Activated B cell treated with CpG ODN at 0.5 μM for 24 hours (primary cell): ENCODE measurements at regions not wholly inside any gene's neighbourhood (a gene's known extent, or its start where the extent isn't known, plus 50 kb on each side); places are given as distances from the start of the nearest gene placed in this dataset.

ENCODE experiments used
- ATAC-seq: fragments of 200-7000 bp; cut with Tn5 transposase; one replicate; pipeline ENCODE4 v1.10.0; 2021; ENCODE audit warnings: low read depth, mild to moderate bottlenecking, moderate library complexity
- CTCF ChIA-PET: fragments of 350-600 bp; sonication (Branson Sonifier 250); formaldehyde crosslinking; loops from one replicate; lab custom pipeline; 2021; ENCODE audit warnings: antibody characterized with exemption; lab: Charles Lee
- POLR2A ChIA-PET: fragments of 350-600 bp; sonication (Branson Sonifier 250); formaldehyde crosslinking; loops from one replicate; lab custom pipeline; 2021; ENCODE audit warnings: antibody characterized with exemption; lab: Charles Lee
- DNase-seq: peaks from one replicate; pipeline ENCODE4 v3.0.0; 2022
- H3K27ac Mint-ChIP-seq: one replicate; pipeline ENCODE4 v1.8.0; 2020; ENCODE audit warnings: mixed read lengths
- H3K27me3 Mint-ChIP-seq: one replicate; pipeline ENCODE4 v1.8.0; 2021; ENCODE audit warnings: mixed read lengths
- H3K36me3 Mint-ChIP-seq: one replicate; pipeline ENCODE4 v1.8.0; 2021; ENCODE audit warnings: low read depth, mixed read lengths
- H3K4me1 Mint-ChIP-seq: one replicate; pipeline ENCODE4 v1.8.0; 2021; ENCODE audit warnings: mixed read lengths
- H3K4me3 Mint-ChIP-seq: one replicate; pipeline ENCODE4 v1.8.0; 2020; ENCODE audit warnings: mild to moderate bottlenecking, mixed read lengths
- H3K9me3 Mint-ChIP-seq: one replicate; pipeline ENCODE4 v1.8.0; 2020; ENCODE audit warnings: mixed read lengths
- intact Hi-C: fragments of 100-400 bp; cut with micrococcal nuclease; formaldehyde crosslinking; loops from one replicate; pipeline ENCODE4 v1.15.1; 2024
- TF ChIP-seq, protein P1 (sequence below): fragments of 200-600 bp; IDR thresholded peaks from one replicate; pipeline ENCODE4 v1.8.0; 2022; ENCODE audit warnings: antibody characterized with exemption, mild to moderate bottlenecking

DNA sequence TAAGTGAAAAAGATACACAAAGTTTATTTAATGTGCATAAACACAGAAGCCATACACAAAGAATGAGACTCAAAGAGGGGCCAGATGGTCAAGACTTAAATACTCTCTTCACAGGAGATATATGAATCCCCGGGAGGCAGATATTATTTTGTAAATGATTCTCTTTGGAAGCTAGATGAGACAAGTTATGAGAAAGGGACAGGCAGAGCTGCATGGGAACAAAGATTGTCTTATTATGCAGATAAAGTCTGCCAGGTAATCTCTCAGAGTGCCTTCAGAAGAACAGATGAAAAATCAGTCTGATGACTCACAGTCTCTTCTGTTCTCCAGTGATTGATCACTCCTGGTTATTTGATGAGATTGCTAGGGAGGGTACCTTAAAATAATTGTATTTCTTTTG lies 89.0 kb downstream of the NAF1 start:
- DNase-seq (no peak), ATAC-seq (no peak)
- POLR2A ChIA-PET, result no interaction called here
- no peak overlapping the region for H3K27ac Mint-ChIP-seq
- intact Hi-C loops, result no loop called here
- H3K27me3 Mint-ChIP-seq, result no peaks in the 10 kb centered on the region
- H3K9me3 Mint-ChIP-seq, result no peaks in the 10 kb centered on the region
- no peaks in the 10 kb centered on the region for H3K36me3 Mint-ChIP-seq
- H3K4me3 Mint-ChIP-seq, result no peak overlapping the region
- CTCF ChIA-PET, result no interaction called here
- TF ChIP-seq, protein P1, sequence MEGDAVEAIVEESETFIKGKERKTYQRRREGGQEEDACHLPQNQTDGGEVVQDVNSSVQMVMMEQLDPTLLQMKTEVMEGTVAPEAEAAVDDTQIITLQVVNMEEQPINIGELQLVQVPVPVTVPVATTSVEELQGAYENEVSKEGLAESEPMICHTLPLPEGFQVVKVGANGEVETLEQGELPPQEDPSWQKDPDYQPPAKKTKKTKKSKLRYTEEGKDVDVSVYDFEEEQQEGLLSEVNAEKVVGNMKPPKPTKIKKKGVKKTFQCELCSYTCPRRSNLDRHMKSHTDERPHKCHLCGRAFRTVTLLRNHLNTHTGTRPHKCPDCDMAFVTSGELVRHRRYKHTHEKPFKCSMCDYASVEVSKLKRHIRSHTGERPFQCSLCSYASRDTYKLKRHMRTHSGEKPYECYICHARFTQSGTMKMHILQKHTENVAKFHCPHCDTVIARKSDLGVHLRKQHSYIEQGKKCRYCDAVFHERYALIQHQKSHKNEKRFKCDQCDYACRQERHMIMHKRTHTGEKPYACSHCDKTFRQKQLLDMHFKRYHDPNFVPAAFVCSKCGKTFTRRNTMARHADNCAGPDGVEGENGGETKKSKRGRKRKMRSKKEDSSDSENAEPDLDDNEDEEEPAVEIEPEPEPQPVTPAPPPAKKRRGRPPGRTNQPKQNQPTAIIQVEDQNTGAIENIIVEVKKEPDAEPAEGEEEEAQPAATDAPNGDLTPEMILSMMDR, result no peak
- no peaks in the 10 kb centered on the region for H3K4me1 Mint-ChIP-seq

DNA sequence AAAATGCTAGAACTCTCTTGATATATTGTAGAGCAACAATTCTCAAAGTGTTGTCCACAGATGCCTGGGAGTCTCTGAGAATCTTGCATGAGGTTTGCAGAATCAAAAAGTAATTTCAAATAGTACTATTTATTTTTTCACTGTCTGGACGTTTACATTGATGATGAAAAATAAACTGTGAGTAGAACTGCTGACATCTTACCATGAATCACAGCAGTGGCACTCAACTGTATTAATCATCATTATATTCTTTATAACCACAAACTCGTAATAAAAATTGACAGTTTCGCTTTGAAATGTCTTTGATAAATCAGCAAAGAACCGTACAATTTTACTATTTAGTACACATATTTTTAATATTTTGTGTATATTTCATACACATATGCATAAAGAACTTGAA lies 94.5 kb downstream of the NAF1 start:
- no peak overlapping the region for H3K4me3 Mint-ChIP-seq
- no peaks in the 10 kb centered on the region for H3K27me3 Mint-ChIP-seq
- CTCF ChIA-PET, result no interaction called here
- H3K27ac Mint-ChIP-seq, result no peak overlapping the region
- intact Hi-C loops, result no loop called here
- TF ChIP-seq, protein P1, result no peak
- no peak for DNase-seq
- no peaks in the 10 kb centered on the region for H3K4me1 Mint-ChIP-seq
- POLR2A ChIA-PET, result no interaction called here
- no peak for ATAC-seq
- no peaks in the 10 kb centered on the region for H3K9me3 Mint-ChIP-seq
- H3K36me3 Mint-ChIP-seq, result no peaks in the 10 kb centered on the region

DNA sequence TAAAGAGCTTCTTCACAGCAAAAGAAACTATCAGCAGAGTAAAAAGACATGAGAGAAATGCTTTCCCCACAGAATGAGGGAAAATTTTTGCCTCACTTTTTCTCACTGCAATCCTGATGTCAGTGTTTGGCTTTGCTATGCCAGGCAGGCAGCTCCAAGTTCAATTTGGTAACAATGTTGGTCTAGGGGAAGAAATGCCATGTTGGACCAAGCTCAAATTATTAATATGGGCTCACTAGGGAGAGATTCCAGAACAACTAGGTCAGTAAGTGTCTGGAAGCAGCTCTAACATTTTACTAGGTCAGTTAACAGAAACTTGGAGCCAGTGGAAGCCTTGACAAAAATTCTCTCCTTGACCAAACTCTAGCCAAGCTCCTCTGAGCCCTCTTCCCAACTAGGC lies 95.4 kb downstream of the NAF1 start:
- no peaks in the 10 kb centered on the region for H3K27me3 Mint-ChIP-seq
- POLR2A ChIA-PET, result no interaction called here
- CTCF ChIA-PET, result no interaction called here

DNA sequence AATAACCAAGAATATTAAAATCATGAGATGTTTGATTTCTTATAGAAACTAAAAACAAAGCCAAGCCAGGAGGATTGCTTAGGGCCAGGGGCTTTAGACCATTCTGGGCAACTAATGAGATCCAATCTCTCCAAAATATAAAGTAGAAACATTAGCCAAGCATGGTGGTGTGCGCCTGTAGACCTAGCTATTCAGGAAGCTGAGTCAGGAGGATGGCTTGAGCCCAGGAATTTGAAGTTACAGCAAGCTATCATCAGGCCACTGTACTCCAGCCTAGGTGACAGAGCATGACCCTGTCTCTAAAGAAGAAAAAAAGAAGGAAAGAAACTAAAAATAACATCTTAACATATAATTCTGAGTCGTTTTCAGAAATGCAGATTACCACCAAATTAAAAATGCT lies 96.7 kb downstream of the NAF1 start:
- CTCF ChIA-PET, result no interaction called here
- H3K27ac Mint-ChIP-seq, result no peak overlapping the region
- ATAC-seq, result no peak

More for the DNA sequence above, 95.4 kb downstream of the NAF1 start:
- no peak overlapping the region for H3K4me3 Mint-ChIP-seq
- TF ChIP-seq, protein P1, result no peak
- no peak for DNase-seq
- no peaks in the 10 kb centered on the region for H3K4me1 Mint-ChIP-seq
- intact Hi-C loops, result no loop called here
- no peak for ATAC-seq
- H3K9me3 Mint-ChIP-seq, result no peaks in the 10 kb centered on the region
- no peaks in the 10 kb centered on the region for H3K36me3 Mint-ChIP-seq
- no peak overlapping the region for H3K27ac Mint-ChIP-seq

DNA sequence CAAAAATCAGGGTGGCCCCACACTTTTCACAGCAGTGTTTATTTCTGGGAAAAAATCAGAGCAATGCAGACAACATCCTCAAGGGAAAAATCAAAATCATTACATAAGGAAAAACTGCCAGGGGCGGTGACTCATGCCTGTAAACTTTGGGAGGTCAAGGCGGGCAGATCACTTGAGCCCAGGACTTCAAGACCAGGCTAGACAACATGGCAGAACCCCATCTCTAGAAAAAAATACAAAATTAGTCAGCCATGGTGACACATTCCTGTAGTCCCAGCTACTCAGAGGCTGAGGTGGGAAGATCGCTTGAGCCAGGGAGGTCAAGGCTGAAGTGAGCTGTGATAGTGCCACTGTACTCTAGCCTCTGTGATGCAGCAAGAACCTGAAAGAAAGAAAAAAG lies 102.8 kb downstream of the NAF1 start:
- POLR2A ChIA-PET, result no interaction called here
- H3K9me3 Mint-ChIP-seq, result no peaks in the 10 kb centered on the region
- intact Hi-C loops, result no loop called here
- ATAC-seq (no peak), DNase-seq (no peak)
- no peak overlapping the region for H3K27ac Mint-ChIP-seq
- H3K4me3 Mint-ChIP-seq, result no peak overlapping the region
- H3K4me1 Mint-ChIP-seq, result no peaks in the 10 kb centered on the region
- TF ChIP-seq, protein P1, result no peak
- CTCF ChIA-PET, result no interaction called here
- no peaks in the 10 kb centered on the region for H3K36me3 Mint-ChIP-seq
- peaks cover 3% of the 10 kb centered on the region for H3K27me3 Mint-ChIP-seq

More for the DNA sequence above, 96.7 kb downstream of the NAF1 start:
- POLR2A ChIA-PET, result no interaction called here
- intact Hi-C loops, result no loop called here
- Mint-ChIP-seq H3K27me3 (no peaks in the 10 kb centered on the region), H3K4me1 (no peaks in the 10 kb centered on the region), H3K9me3 (no peaks in the 10 kb centered on the region), H3K36me3 (no peaks in the 10 kb centered on the region), H3K4me3 (no peak overlapping the region)
- DNase-seq, result no peak
- TF ChIP-seq, protein P1, result no peak
